H9 (cell line): ENCODE measurements at regions not wholly inside any gene's neighbourhood (a gene's known extent, or its start where the extent isn't known, plus 50 kb on each side); places are given as distances from the start of the nearest gene placed in this dataset.
"Not testable (repeated sequence)": the region's sequence is repeated elsewhere in the genome, so short reads cannot be mapped to it uniquely, and the experiment has no call there.

Source experiments
- DNase-seq: peaks from one replicate; pipeline ENCODE4 v3.0.0-alpha.2; 2017
- H2AFZ ChIP-seq: one replicate; pipeline ENCODE4 v1.6.1; 2013; ENCODE audit warnings: mild to moderate bottlenecking, low read length, control low read depth, moderate library complexity
- H2AK5ac ChIP-seq: 2 replicates; pipeline ENCODE4 v1.6.1; 2013; ENCODE audit warnings: low read length, control low read depth, mixed read lengths; ENCODE audit not compliant: insufficient read length
- H2BK120ac ChIP-seq: one replicate; pipeline ENCODE4 v1.6.1; 2013; ENCODE audit warnings: low read depth, mild to moderate bottlenecking, low read length, control low read depth, inconsistent platforms; ENCODE audit not compliant: poor library complexity, severe bottlenecking
- H2BK12ac ChIP-seq: 2 replicates; pipeline ENCODE4 v1.6.1; 2013; ENCODE audit warnings: low read length, control low read depth, mixed read lengths, low read depth; ENCODE audit not compliant: insufficient read length
- H2BK15ac ChIP-seq: 2 replicates; pipeline ENCODE4 v1.6.1; 2013; ENCODE audit warnings: low read depth, low read length, control low read depth
- H2BK20ac ChIP-seq: one replicate; pipeline ENCODE4 v1.6.1; 2013; ENCODE audit warnings: low read depth, mild to moderate bottlenecking, low read length, control low read depth, inconsistent platforms; ENCODE audit not compliant: poor library complexity, severe bottlenecking
- H2BK5ac ChIP-seq: 2 replicates; pipeline ENCODE4 v1.6.1; 2013; ENCODE audit warnings: low read length, control low read depth, mixed read lengths; ENCODE audit not compliant: insufficient read length
- H3K14ac ChIP-seq: 2 replicates; pipeline ENCODE4 v1.6.1; 2013; ENCODE audit warnings: low read length, control low read depth; ENCODE audit not compliant: insufficient read depth
- H3K18ac ChIP-seq: 2 replicates; pipeline ENCODE4 v1.6.1; 2013; ENCODE audit warnings: low read depth, mild to moderate bottlenecking, mixed read lengths, low read length, control low read depth; ENCODE audit not compliant: insufficient read length
- H3K23ac ChIP-seq: 2 replicates; pipeline ENCODE4 v1.6.1; 2013; ENCODE audit warnings: low read length, control low read depth, mixed read lengths, low read depth; ENCODE audit not compliant: insufficient read length
- H3K23me2 ChIP-seq: 2 replicates; pipeline ENCODE4 v1.6.1; 2013; ENCODE audit warnings: low read depth, mild to moderate bottlenecking, mixed read lengths, low read length, control low read depth; ENCODE audit not compliant: insufficient read length, poor library complexity, severe bottlenecking
- H3K27ac ChIP-seq: 2 replicates; pipeline ENCODE4 v1.5.1; 2013; ENCODE audit warnings: low read length, control low read depth, mixed read lengths, low read depth; ENCODE audit not compliant: insufficient read length
- H3K27me3 ChIP-seq: 2 replicates; pipeline ENCODE4 v1.6.1; 2013; ENCODE audit warnings: low read length, control low read depth, inconsistent platforms; ENCODE audit not compliant: insufficient read depth
- H3K4ac ChIP-seq: 2 replicates; pipeline ENCODE4 v1.6.1; 2013; ENCODE audit warnings: low read depth, mild to moderate bottlenecking, control low read depth, inconsistent platforms, low read length, moderate library complexity
- H3K4me1 ChIP-seq: 2 replicates; pipeline ENCODE4 v1.6.1; 2013; ENCODE audit warnings: low read length, control low read depth, inconsistent platforms; ENCODE audit not compliant: insufficient read depth
- H3K4me2 ChIP-seq: 2 replicates; pipeline ENCODE4 v1.6.1; 2013; ENCODE audit warnings: low read length, control low read depth, mixed read lengths; ENCODE audit not compliant: insufficient read length, insufficient read depth
- H3K56ac ChIP-seq: 2 replicates; pipeline ENCODE4 v1.6.1; 2013; ENCODE audit warnings: low read depth, mild to moderate bottlenecking, mixed read lengths, low read length, control low read depth; ENCODE audit not compliant: insufficient read length
- H3K79me1 ChIP-seq: 2 replicates; pipeline ENCODE4 v1.6.1; 2013; ENCODE audit warnings: low read depth, mild to moderate bottlenecking, moderate library complexity, low read length, control low read depth, inconsistent platforms; ENCODE audit not compliant: insufficient read depth, poor library complexity, severe bottlenecking
- H3K79me2 ChIP-seq: 2 replicates; pipeline ENCODE4 v1.6.1; 2013; ENCODE audit warnings: low read length, control low read depth, inconsistent platforms; ENCODE audit not compliant: insufficient read depth
- H3K9ac ChIP-seq: 2 replicates; pipeline ENCODE4 v1.6.1; 2013; ENCODE audit warnings: low read length, control low read depth, mixed read lengths; ENCODE audit not compliant: insufficient read length; ENCODE audit errors: extremely low read depth
- H3K9me3 ChIP-seq: one replicate; pipeline ENCODE4 v1.6.1; 2013; ENCODE audit warnings: low read depth, low read length, inconsistent platforms; ENCODE audit not compliant: control insufficient read depth
- H3T11ph ChIP-seq: one replicate; pipeline ENCODE4 v1.6.1; 2013; ENCODE audit warnings: mild to moderate bottlenecking, low read length, control low read depth, inconsistent platforms
- H4K20me1 ChIP-seq: one replicate; pipeline ENCODE4 v1.6.1; 2013; ENCODE audit not compliant: control insufficient read depth, insufficient read length, insufficient read depth
- H4K5ac ChIP-seq: 2 replicates; pipeline ENCODE4 v1.6.1; 2013; ENCODE audit warnings: low read depth, mild to moderate bottlenecking, mixed read lengths, low read length, control low read depth; ENCODE audit not compliant: insufficient read length
- H4K8ac ChIP-seq: replicated peaks from 2 replicates; pipeline ENCODE4 v1.6.1; 2013; ENCODE audit warnings: low read length, control low read depth, mixed read lengths, low read depth; ENCODE audit not compliant: insufficient read length
- H4K91ac ChIP-seq: 2 replicates; pipeline ENCODE4 v1.6.1; 2013; ENCODE audit warnings: low read depth, mild to moderate bottlenecking, moderate library complexity, mixed read lengths, low read length, control low read depth; ENCODE audit not compliant: insufficient read length
- H3K27ac Mint-ChIP-seq, 3 experiments: 2 replicates in 2 of 3; 3 replicates in 1 of 3; pipeline ENCODE4 v1.8.0; 2020 to 2021; ENCODE audit warnings: mixed read lengths in 3 of 3, mild to moderate bottlenecking in 1 of 3, moderate library complexity in 1 of 3
- H3K27me3 Mint-ChIP-seq: 2 replicates; pipeline ENCODE4 v1.8.0; 2021; ENCODE audit warnings: low read depth, mild to moderate bottlenecking, moderate library complexity, mixed read lengths
- H3K36me3 Mint-ChIP-seq, 3 experiments: 2 replicates in 2 of 3; 3 replicates in 1 of 3; pipeline ENCODE4 v1.8.0; 2020 to 2021; ENCODE audit warnings: low read depth in 3 of 3, mixed read lengths in 3 of 3; ENCODE audit not compliant: insufficient read depth in 1 of 3
- H3K4me1 Mint-ChIP-seq, 2 experiments: 2 replicates each; pipeline ENCODE4 v1.8.0; 2020; ENCODE audit warnings: mixed read lengths in 2 of 2
- H3K4me3 Mint-ChIP-seq, 2 experiments: 2 replicates in 1 of 2; 3 replicates in 1 of 2; pipeline ENCODE4 v1.8.0; 2020 to 2021; ENCODE audit warnings: mild to moderate bottlenecking in 2 of 2, mixed read lengths in 2 of 2, moderate library complexity in 1 of 2
- H3K9me3 Mint-ChIP-seq, 2 experiments: 2 replicates in 1 of 2; 3 replicates in 1 of 2; pipeline ENCODE4 v1.8.0; 2020; ENCODE audit warnings: mild to moderate bottlenecking in 2 of 2, mixed read lengths in 2 of 2, moderate library complexity in 1 of 2
- CTCF ChIP-seq: fragments of 200-600 bp; sonication (generic); conservative IDR thresholded peaks from 3 replicates; pipeline ENCODE4 v1.8.0; 2021; ENCODE audit warnings: antibody characterized with exemption, mild to moderate bottlenecking
- WGBS: extraction: QIAGEN DNeasy Blood & Tissue Kit; methylation state at CpG from one replicate; pipeline ENCODE4 v1.1.7; 2013; ENCODE audit warnings: missing lambda C conversion rate, low lambda C conversion rate, mixed read lengths; ENCODE audit not compliant: insufficient read length; ENCODE audit errors: extremely low coverage; 5-methylcytosine and 5-hydroxymethylcytosine counted together

GRCh38 chr5:124986667-124987066, 240.2 kb upstream of the ZNF608 start:
- Mint-ChIP-seq H3K4me3 (no peak overlapping the region; a peak in 1 of 5 replicates), H3K27me3 (no peaks in the 10 kb centered on the region; the same call in 1 of the 2 replicates), H3K9me3 (peaks cover 53 to 54% of the 10 kb centered on the region in 2 experiments), H3K4me1 (peaks cover 5 to 8% of the 10 kb centered on the region in 2 experiments), H3K36me3 (peaks cover 37 to 64% (median 39%) of the 10 kb centered on the region in 3 experiments), H3K27ac (no peak overlapping the region)
- H3K4me1 ChIP-seq = no peaks in the 10 kb centered on the region; the same call in 1 of the 2 replicates
- no peaks in the 10 kb centered on the region for H3K79me2 ChIP-seq
- no peak overlapping the region for H3K56ac ChIP-seq
- no peaks in the 10 kb centered on the region for H3K79me1 ChIP-seq
- no peak for DNase-seq
- no peak overlapping the region for H3K4ac ChIP-seq
- no peak overlapping the region for H3K23ac ChIP-seq
- H3K9ac ChIP-seq = no peak overlapping the region
- TF ChIP-seq CTCF = no peak
- H2AK5ac ChIP-seq = no peak overlapping the region
- H4K20me1 ChIP-seq = no peaks in the 10 kb centered on the region
- no peak overlapping the region for H2BK120ac ChIP-seq
- no peak overlapping the region for H4K91ac ChIP-seq
- no peak overlapping the region for H2BK15ac ChIP-seq
- H4K5ac ChIP-seq = no peak overlapping the region
- H3K9me3 ChIP-seq = peaks cover 10% of the 10 kb centered on the region
- no peak overlapping the region for H3K27ac ChIP-seq
- H3K27me3 ChIP-seq = no peaks in the 10 kb centered on the region
- no peak overlapping the region for H3K14ac ChIP-seq
- no peaks in the 10 kb centered on the region for H3K23me2 ChIP-seq
- no peak overlapping the region for H2BK20ac ChIP-seq
- WGBS = no CpG with 5 or more reads among the region's 3 CpGs
- no peak overlapping the region for H3T11ph ChIP-seq
- H2BK12ac ChIP-seq = no peak overlapping the region
- H3K4me2 ChIP-seq = no peak overlapping the region
- H2BK5ac ChIP-seq = no peak overlapping the region
- no peak overlapping the region for H4K8ac ChIP-seq
- no peak overlapping the region for H3K18ac ChIP-seq
- no peak overlapping the region for H2AFZ ChIP-seq

- H2BK5ac ChIP-seq, H3T11ph ChIP-seq, H3K79me1 ChIP-seq, H3K27me3 ChIP-seq, H3K4ac ChIP-seq, H3K23ac ChIP-seq, H4K91ac ChIP-seq, H3K9me3 ChIP-seq, H4K8ac ChIP-seq, H3K27ac ChIP-seq, H3K23me2 ChIP-seq, H3K9ac ChIP-seq, DNase-seq, H2BK12ac ChIP-seq, H3K27me3 Mint-ChIP-seq, H2AK5ac ChIP-seq, H4K20me1 ChIP-seq, H3K4me3 Mint-ChIP-seq, H3K4me1 Mint-ChIP-seq, H2BK15ac ChIP-seq, H3K27ac Mint-ChIP-seq, H3K18ac ChIP-seq, H3K4me1 ChIP-seq, H2BK120ac ChIP-seq, H2BK20ac ChIP-seq, H3K56ac ChIP-seq, H4K5ac ChIP-seq, H3K14ac ChIP-seq, H3K4me2 ChIP-seq, H3K79me2 ChIP-seq, H2AFZ ChIP-seq: not testable (repeated sequence)
- WGBS = no CpG with 5 or more reads among the region's 3 CpGs
- H3K9me3 Mint-ChIP-seq = peaks cover 45 to 47% of the 10 kb centered on the region in 2 experiments
- peaks cover 33 to 56% (median 35%) of the 10 kb centered on the region in 3 experiments for H3K36me3 Mint-ChIP-seq
These were observed 241.3 kb upstream of the ZNF608 start for GRCh38 chr5:124987786-124988185.
